ENCODE measurements at regions not wholly inside any gene's neighbourhood (a gene's known extent, or its start where the extent isn't known, plus 50 kb on each side); places are given as distances from the start of the nearest gene placed in this dataset.
"Not testable (repeated sequence)": the region's sequence is repeated elsewhere in the genome, so short reads cannot be mapped to it uniquely, and the experiment has no call there.

DNA sequence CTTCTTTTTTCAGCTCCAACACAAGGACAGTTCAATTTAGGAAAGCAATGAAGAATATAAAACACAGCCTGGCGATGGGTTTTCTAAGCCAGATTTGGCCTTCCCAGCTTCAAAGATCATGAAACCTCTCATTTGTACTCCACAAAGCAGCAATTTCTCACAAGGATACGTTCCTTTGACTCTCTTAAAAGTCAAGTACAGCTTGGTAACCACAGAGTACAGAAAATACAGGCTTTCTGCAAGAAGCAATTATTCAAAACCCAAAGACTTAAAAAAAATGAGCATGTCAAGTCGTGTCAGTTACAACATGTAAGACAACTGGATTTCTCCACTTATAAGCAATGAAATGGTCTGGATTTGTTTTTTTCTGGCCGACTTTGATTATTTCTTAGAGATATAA lies 321.4 kb downstream of the FGFR2 start:
- DNase-seq (ENCODE audit: low spot score): no peak

DNA sequence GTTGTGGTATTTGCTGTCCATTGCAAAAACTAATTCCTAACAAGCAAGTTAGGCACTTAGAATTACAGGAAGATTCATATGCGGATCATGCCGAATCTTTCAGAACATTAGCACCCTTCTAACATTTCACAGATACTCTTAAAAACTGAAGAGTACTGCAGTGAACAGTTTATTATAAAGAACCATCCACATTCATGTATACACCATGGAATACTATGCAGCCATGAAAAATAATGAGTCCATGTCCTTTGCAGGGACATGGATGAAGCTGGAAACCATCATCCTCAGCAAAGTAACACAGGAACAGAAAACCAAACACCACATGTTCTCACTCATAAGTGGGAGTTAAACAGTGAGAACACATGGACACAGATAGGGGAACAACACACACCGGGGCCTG lies 319.9 kb downstream of the FGFR2 start:
- not testable (repeated sequence) for DNase-seq (ENCODE audit: low spot score)

DNA sequence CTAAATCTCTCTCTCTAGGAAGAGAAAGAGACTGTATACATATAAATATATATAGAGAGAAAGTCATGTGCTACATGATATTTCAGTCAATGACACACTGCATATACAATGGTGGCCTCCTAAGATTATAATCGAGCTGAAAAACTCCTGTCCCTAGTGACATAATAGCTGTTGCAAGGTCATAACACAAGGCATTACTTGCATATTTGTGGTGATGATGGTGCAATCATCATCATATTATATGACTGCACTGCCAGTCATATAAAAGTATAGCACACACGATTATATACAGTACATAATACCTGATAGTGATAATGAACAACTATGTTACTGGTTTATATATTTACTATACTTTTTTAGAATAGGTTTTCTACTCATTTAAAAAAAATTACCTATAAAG lies 316.7 kb downstream of the FGFR2 start:
- DNase-seq (ENCODE audit: low spot score): no peak

DNA sequence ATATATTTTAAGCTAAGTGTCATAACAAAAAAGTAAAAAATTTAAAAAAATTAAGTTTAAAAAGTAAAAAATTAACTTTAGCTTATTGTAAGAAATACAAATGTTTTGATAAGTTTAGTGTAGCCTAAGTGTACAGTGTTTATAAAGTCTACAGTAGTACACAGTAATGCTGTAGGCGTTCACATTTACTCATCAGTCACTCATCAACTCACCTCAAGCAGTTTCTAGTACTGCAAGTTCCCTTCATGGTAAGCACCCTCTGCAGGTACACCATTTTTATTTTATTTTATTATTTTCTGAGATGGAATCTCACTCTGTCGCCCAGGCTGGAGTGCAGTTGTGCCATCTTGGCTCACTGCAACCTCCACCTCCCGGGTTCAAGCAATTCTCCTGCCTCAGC lies 316.0 kb downstream of the FGFR2 start:
- DNase-seq (ENCODE audit: low spot score): no peak

DNA sequence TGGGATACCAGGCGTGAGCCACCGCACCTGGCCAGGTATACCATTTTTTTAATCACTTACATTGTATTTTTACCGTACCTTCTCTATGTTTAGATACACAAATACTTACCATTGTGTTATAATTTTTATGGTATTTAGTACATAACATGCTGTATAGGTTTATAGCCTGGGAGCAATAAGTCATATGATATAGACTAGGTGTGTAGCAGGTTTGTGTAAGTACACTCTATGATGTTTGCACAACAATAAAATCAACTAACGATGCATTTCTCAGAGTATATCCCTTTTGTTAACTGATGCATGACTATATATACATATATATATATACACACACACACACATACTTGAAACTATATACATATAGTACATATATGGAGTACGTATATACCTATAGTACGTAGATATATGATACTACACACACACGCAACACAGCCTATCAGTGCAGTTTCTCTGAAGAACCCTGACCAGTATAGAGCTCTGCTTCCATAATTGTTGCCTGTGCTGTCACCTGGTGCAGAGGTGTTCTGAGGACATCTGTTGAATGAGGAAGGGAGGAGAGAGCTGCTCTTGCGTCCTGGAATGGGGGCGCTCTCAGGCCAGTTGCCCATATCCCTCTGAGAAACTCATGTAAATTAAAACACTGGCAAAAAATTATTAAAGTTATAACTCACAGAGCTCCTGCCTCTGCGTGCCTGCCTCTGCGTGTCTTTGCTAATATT lies 315.3 kb downstream of the FGFR2 start:
- DNase-seq (ENCODE audit: low spot score): no peak

DNA sequence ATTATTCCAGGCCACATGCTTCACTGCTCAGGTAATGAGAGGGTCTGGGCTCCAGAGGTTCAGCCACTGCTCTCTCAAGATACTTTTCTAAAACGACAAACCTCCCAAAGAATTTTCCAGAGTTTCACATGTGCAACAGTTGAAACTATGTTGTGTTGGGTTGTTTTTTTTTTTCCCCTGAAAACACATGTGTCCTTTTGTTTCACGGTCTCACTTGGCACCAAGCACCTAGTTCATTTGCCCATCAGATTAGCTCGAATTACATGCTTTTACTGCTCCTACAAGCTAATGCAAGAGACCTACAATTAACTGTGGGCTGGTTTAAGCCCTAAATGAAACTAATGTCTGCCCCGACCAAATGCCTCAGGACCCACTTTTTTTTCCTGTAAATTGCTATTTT lies 313.3 kb downstream of the FGFR2 start:
- DNase-seq (ENCODE audit: low spot score): no peak

DNA sequence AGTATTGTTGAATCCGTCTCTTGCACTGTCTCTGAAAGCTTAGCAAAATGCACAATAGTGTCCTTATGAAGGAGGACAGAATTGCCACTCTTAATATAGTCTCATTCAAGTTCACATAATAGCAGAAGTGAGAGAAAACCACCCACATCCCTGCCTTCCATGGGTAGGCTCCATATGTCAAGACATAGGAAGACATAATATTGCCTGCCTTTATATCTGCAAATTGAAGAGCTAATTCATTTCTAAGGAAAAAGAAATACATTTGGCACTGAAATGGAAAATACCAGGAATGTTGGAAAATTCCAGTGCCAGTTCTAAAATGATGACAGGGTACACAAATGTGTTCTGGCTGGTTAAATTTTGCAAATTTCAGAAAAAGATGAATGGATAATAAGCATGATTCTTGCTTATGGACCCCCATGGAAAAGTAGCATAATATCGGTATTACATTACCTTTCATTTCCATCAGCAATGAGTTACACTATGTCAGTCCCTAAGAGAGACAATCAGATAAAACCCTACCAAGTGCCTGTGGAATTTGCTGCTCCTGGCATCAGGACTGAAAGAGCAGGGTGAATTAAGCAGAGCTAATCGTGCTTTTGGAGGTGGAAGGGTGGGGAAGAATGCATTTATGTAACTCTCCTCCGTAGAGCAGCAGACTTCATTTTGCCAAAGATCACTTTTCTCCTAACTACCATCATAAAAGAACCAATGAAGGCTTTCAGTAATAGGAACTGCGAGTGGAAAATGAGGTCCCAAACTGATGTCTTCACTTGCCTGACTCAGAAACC lies 312.6 kb downstream of the FGFR2 start:
- no peak for DNase-seq (ENCODE audit: low spot score)

DNA sequence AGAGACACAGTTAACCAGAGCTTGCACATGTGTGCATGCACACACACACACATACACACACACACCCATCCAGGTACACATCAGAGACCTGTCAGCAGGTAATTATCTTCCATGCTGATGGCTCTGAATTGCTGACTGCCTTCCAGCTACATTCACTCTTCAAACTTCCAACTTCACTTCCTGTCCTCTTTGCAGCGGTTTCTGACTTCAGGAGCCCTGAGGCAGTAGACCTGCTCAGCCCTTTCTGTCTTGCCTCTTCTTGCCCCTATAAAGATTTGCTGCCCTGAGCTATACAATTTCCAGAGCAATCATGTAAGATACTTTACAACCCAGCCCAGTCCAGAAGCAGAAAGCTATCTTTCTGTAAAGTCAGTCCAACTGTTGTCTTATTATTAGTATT lies 310.2 kb downstream of the FGFR2 start:
- DNase-seq (ENCODE audit: low spot score): no peak

DNA sequence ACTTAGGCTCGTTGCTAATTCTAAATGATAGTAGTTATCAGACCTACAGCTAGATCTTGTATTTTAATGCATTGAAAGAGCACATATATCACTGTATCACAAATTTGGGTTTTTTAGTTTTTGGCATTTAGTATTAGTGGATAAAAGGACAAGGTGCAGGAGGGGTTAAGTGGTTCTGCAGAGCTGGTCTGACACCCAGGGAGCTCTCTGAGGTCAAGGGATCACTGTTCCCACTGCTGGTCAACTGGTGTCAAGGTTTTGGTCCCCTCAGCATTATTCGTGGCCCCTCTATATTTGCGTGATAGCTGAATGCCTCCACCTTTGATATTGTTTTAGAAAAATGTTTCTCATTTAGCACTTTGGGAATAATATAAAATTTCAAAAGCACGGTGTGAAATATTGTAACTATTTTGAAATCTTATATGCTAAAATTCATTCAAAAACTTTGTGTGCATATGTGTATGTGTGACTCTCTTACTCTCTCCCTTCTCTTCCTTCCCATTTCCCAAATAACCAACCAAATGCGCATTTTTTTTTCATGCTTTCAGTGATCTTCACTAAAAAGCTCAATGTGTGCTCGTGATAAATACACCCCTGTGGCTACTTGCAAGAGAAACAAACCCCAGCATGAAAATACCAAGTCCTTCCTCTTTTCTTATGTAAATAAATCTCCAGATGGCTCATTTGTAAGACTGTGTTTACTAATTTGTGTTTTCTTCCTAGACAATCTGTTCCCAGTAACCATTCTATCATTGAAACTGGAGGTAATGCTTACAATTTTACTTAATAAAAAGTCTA lies 309.2 kb downstream of the FGFR2 start:
- no peak for DNase-seq (ENCODE audit: low spot score)

DNA sequence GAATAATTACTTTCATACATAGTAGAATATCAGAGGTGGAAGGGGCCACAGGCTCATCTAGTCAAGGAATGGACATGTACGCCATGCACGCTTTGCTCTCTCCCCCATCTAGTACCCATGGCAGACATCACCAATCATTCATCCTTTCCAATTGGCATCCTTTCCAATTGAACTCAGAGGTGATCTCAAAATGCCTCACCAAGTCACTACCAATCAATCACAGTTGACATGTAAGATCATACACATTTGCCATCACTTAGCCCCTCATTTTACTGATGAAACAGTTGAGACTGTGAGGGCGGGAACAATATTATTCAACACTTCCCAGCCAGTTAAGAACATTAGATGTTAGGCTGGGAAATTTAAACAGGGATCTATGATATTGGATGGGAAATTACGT lies 308.4 kb downstream of the FGFR2 start:
- no peak for DNase-seq (ENCODE audit: low spot score)

DNA sequence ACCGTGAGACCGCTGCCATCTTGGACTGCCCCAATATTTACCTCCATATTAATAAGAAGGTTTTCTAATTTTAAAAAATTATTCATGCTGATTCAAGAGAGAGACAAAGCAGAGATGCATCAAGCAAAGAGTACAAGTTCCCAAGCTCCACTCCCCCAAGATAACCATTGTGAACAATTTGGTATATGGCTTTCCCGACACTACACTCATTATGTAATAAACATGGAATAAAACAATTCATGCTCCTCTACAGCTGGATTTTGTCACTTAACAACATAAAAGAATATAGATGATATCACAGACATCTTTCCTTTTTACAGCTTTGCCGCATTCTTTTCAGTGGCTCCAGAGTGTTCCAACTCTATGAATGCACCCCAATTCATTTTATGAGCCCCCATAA lies 307.6 kb downstream of the FGFR2 start:
- DNase-seq (ENCODE audit: low spot score): no peak

DNA sequence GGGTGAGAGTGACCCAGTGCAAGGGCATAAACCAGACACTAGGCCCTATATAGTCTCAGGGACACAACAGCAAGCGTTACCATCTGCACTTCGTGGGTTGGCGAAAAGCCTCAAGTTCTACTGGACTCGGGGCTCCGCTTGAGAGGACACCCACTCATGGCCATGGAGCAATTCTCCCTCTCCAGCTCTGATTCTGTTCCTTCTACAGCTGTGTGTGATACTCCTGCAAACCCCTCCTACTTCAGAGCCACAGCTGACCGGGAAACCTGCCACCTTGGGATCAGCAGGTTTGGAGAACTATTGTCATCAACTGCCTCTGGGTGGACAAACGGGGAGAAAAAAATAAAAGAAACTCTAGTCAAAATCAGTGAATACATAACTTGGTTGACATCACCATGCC lies 306.9 kb downstream of the FGFR2 start:
- no peak for DNase-seq (ENCODE audit: low spot score)

DNA sequence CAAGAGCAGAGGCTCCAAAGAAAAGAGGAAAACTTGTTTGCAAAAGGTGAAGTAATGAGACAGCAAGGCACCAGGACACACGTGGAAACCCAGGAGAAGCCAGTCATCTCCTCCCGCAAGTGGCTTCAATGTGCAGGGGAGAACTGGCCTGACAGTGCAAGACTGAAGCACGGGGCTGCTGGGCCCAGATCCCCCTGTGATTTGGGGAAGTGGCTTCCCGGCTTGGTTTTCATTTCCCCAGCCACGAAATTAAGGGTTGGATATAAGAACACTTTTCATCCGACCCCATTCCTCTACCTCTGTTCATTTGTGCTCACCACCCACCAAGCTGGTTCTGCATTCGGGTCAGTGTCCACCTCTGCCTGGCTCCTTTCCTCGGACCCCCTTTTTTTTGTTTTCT lies 306.4 kb downstream of the FGFR2 start:
- DNase-seq (ENCODE audit: low spot score): no peak

DNA sequence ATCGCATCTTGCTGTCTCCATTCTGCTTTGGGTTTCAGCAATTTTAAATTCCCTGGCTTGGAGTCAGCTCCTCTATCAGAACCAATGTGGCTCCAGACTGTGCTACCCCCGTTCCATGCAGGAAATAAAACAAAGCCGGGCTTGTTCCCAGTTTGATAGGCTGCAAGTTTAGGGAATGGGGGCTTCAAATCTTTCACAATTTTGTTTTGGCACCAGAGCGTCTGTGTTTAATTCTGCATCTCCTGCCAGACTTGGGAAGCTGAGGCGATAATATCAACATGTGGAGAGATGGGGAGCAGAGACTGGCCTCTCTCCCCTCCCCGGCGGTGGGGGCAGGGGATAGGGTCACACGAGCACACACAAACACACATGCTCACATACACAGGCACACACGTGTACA lies 305.9 kb downstream of the FGFR2 start:
- no peak for DNase-seq (ENCODE audit: low spot score)

DNA sequence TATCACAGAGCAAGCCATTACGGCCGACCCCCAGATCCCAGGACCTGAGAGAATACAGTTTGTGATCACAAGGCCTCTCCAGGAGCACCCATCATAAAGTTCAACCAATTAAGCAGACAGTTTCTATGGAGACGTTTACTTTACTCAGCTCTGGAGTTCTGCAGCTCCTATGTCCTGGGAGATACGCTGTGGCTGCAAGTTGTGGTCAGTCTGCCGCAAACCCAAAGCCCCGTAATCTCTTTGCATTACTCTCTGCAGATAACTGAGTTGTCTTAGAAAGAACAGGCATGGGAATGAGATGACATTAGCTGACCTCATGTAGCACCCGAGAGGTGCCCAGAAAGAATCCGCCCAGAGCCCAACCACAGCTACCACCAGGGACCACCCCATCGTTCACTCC lies 305.1 kb downstream of the FGFR2 start:
- DNase-seq (ENCODE audit: low spot score): no peak

DNA sequence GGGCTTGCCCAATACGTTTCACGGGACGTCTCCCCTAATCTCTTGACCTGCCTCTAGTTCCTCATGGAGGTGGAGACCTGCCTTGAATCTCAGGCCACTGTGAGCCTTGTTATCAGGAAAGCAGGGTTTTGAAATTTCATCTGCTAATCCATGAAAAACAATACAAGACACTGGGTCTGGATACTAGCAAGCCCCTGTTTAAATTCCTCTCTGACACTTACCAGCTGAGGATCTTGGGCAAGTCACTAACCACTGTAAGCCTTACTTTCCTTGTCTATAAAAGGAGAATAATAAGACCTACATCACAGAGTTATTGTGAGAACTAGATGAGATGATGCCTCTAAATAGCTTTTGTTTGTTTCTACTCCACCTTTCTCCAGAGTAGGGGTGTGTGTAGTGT lies 303.6 kb downstream of the FGFR2 start:
- DNase-seq (ENCODE audit: low spot score): no peak

DNA sequence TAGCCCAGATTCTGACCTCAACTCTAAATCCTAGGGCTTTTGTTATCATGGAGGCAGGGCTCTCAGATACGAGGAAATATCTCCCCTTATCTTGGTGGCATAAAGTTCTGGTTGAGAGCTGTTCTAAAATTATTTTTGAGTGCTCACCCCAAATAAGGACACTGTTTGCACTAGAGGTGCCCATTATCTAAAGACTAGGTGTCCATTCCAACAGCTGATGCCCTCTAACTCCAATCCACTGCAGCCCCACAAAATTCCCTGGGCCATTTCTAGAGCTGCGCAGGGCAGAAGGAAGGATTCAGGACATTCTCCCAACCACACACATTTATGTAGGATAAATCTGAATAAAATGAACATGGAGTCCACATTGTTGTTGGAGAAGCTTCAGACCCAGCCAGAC lies 301.9 kb downstream of the FGFR2 start:
- no peak for DNase-seq (ENCODE audit: low spot score)

DNA sequence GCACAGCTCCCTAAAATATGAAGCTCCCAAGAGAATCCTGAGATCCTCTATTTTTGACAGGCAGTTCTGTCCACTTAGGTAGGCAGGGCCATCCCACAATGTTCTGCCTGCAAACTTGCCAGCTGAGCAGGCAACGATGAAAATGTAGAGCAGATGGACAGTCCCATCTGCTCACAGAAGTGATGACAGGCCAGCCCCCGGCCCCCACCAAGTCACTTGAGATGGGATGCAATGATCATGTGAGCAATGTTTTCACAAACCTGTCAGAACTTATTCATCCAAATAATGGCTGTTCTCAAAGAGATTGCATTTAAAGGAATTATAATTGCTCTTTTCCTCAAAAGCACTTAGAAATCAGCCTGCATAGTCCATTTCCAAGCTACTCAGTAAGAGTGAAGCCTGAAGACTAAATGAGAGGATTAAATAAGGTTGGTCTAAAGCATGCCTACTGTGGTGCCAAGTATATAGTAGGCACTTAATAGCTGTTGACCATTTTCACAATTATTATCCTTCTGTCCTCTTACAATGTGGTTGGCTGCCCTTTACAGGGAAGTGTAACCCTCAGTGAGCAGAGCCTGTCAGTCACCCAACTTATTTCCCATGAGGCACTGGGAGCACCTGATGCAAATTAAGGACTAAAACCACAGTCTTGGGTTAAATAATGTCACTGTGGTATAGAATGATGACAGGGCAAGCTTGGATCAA lies 301.2 kb downstream of the FGFR2 start:
- DNase-seq (ENCODE audit: low spot score): no peak

DNA sequence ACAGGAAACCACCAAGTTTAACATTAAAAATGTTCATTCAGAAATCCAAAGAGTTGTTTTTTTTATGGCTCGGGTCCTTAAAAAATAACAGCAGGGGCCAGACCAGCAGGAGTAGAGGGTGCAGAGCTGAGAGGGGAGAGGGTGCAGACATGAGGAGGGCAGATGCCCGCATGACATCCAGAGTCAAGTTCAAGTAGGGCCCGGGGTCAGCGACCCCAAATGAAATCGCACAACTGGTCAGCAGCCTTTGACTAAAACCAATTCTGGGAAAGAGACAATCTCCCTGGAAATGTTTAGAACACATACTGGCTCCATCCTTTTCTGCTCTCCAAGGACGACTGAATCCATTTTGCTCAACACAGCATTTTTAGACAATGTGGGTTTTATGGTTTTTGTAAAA lies 297.5 kb downstream of the FGFR2 start:
- no peak for DNase-seq (ENCODE audit: low spot score)

DNA sequence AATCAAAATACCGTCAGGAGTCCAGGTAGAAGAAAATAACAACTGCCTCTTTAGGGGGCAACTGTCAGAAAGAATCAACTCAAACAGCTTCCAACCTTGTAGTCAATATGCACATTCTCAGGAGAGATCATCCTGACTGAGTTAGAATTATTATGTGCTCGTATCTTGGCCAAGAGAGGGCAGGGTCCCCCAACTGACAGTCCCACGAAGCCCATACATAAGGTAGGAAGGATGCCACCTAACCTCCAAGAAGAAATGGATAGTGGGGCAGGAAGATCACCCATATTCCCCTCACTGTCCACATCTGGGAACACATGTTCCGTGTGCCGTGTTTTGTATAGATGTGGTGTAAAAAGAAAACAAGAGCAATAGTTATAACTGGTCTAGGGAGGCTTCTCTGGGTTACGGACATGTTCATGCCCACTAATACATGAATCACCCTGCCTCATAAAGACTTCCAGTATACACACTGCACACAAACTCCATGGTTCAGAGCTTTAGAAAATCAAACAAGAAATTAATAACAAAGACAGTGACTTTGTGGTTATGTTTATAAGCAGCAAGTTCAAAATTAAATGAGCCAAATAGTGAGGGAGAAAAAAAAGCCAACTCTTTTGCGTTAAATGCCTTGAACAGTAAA lies 295.6 kb downstream of the FGFR2 start:
- DNase-seq (ENCODE audit: low spot score): no peak

DNA sequence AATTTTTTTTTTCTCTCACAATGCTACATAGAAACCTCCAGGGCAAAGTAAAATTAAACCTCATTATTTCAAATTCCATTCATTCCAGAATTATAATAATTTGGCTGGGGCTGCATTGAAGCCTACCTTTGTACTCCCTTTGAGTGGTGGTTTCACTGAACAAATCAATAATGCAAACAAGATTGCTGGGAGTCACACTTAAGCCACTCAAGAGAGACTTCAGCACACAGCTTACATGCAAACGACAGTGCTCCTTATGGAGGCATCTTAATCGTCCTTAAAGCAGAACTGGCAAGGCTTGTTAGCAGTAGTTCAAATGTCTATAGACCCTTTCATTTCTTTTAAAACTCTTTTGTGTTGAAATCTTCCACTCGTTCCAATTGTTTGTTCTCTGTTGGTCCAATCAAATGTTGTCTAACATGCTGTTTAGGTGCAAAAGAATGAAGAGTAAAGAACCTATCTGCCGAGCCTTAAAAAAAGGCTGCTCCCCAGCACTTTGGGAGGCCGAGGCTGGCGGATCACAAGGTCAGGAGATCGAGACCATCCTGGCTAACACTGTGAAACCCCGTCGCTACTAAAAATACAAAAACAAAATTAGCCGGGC lies 294.9 kb downstream of the FGFR2 start:
- no peak for DNase-seq (ENCODE audit: low spot score)

DNA sequence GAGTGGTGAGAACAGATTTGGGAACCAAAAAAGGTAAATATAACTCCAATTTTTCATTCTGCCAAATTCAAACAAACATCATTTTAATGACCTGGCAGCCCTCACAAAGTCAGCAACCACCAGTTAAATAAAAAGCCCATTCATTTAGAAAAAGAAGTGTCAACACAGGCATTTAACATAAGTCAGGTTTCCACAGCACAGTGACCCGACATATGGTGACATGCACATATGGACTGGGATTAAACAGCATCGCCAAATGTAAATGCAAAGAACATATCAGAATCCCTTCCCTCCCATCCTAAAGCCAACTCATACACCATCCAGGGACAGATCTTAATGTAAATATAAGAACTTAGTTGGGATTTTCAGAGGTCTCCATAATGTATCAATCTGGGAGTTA lies 293.2 kb downstream of the FGFR2 start:
- DNase-seq (ENCODE audit: low spot score): no peak
